KMS-11 (cell line): ENCODE measurements at regions not wholly inside any gene's neighbourhood (a gene's known extent, or its start where the extent isn't known, plus 50 kb on each side); places are given as distances from the start of the nearest gene placed in this dataset.

Experiments used
- H2AFZ ChIP-seq: fragments of 200-600 bp; sonication (generic); 2 replicates; pipeline ENCODE4 v1.6.1; 2016; ENCODE audit warnings: antibody characterized with exemption, mixed run types, low read depth
- H3K27ac ChIP-seq: fragments of 200-600 bp; sonication (generic); 2 replicates; pipeline ENCODE4 v1.6.1; 2016; ENCODE audit warnings: mild to moderate bottlenecking, mixed run types
- H3K27me3 ChIP-seq: fragments of 200-600 bp; sonication (generic); 2 replicates; pipeline ENCODE4 v1.6.1; 2017; ENCODE audit warnings: mild to moderate bottlenecking, low read depth, mixed run types, moderate library complexity; ENCODE audit not compliant: insufficient read depth
- H3K36me3 ChIP-seq: fragments of 200-600 bp; sonication (generic); 2 replicates; pipeline ENCODE4 v1.6.1; 2017; ENCODE audit warnings: mild to moderate bottlenecking, mixed run types; ENCODE audit not compliant: insufficient read depth
- H3K4me1 ChIP-seq: fragments of 200-600 bp; sonication (generic); 2 replicates; pipeline ENCODE4 v1.6.1; 2016; ENCODE audit warnings: mild to moderate bottlenecking, low read depth, mixed run types; ENCODE audit not compliant: poor library complexity, severe bottlenecking
- H3K4me2 ChIP-seq: fragments of 200-600 bp; sonication (generic); 2 replicates; pipeline ENCODE4 v1.7.0; 2016; ENCODE audit warnings: mild to moderate bottlenecking, mixed run types
- H3K4me3 ChIP-seq: fragments of 200-600 bp; sonication (generic); IDR thresholded peaks from 2 replicates; pipeline ENCODE4 v1.6.1; 2017; ENCODE audit warnings: low read depth, low read length, mixed read lengths; ENCODE audit not compliant: insufficient read depth
- H3K79me2 ChIP-seq: fragments of 200-600 bp; sonication (generic); 2 replicates; pipeline ENCODE4 v1.6.1; 2016; ENCODE audit warnings: low read depth, mixed run types; ENCODE audit not compliant: insufficient read depth
- H3K9ac ChIP-seq: fragments of 200-600 bp; sonication (generic); 2 replicates; pipeline ENCODE4 v1.6.1; 2016; ENCODE audit warnings: mild to moderate bottlenecking, mixed run types
- H4K20me1 ChIP-seq: fragments of 200-600 bp; sonication (generic); 2 replicates; pipeline ENCODE4 v1.6.1; 2016; ENCODE audit warnings: mild to moderate bottlenecking, mixed run types; ENCODE audit not compliant: insufficient read depth
- CTCF ChIP-seq: fragments of 200-600 bp; sonication (generic); conservative IDR thresholded peaks from 2 replicates; pipeline ENCODE4 v1.6.1; 2017; ENCODE audit warnings: low read depth, mild to moderate bottlenecking, antibody characterized with exemption, low read length, moderate library complexity, mixed read lengths

GRCh38 chr2:146323564-146323963, 1521.3 kb upstream of the ACVR2A start:
- no peak overlapping the region for H3K4me3 ChIP-seq
- TF ChIP-seq CTCF: no peak
- no peaks in the 10 kb centered on the region for H3K36me3 ChIP-seq
- no peaks in the 10 kb centered on the region for H4K20me1 ChIP-seq
- no peaks in the 10 kb centered on the region for H3K4me1 ChIP-seq
- no peak overlapping the region for H3K9ac ChIP-seq
- no peak overlapping the region for H3K27ac ChIP-seq
- no peaks in the 10 kb centered on the region for H3K79me2 ChIP-seq
- no peak overlapping the region for H3K4me2 ChIP-seq
- no peak overlapping the region for H2AFZ ChIP-seq
- no peaks in the 10 kb centered on the region for H3K27me3 ChIP-seq

- H3K36me3 ChIP-seq: no peaks in the 10 kb centered on the region
- no peak overlapping the region for H3K4me3 ChIP-seq
- no peaks in the 10 kb centered on the region for H3K79me2 ChIP-seq
- no peak overlapping the region for H3K9ac ChIP-seq
- no peak overlapping the region for H3K4me2 ChIP-seq
- H4K20me1 ChIP-seq: no peaks in the 10 kb centered on the region
- no peaks in the 10 kb centered on the region for H3K4me1 ChIP-seq
- no peak overlapping the region for H2AFZ ChIP-seq
- TF ChIP-seq CTCF: no peak
- H3K27ac ChIP-seq: no peak overlapping the region
- H3K27me3 ChIP-seq: no peaks in the 10 kb centered on the region
Measured at GRCh38 chr2:146321175-146321574, 1523.7 kb upstream of the ACVR2A start.

GRCh38 chr2:146317959-146318358, 1526.9 kb upstream of the ACVR2A start:
- TF ChIP-seq CTCF: no peak
- Histone ChIP-seq H3K9ac (no peak overlapping the region), H3K4me2 (no peak overlapping the region), H2AFZ (no peak overlapping the region), H3K4me3 (no peak overlapping the region), H3K27ac (no peak overlapping the region), H3K36me3 (no peaks in the 10 kb centered on the region), H4K20me1 (no peaks in the 10 kb centered on the region), H3K4me1 (no peaks in the 10 kb centered on the region), H3K79me2 (no peaks in the 10 kb centered on the region), H3K27me3 (no peaks in the 10 kb centered on the region)

GRCh38 chr2:146312899-146313298, 1531.9 kb upstream of the ACVR2A start:
- TF ChIP-seq CTCF: no peak
- Histone ChIP-seq H3K79me2 (no peaks in the 10 kb centered on the region), H3K4me2 (no peak overlapping the region), H3K27me3 (no peaks in the 10 kb centered on the region), H3K9ac (no peak overlapping the region), H4K20me1 (no peaks in the 10 kb centered on the region), H3K4me1 (no peaks in the 10 kb centered on the region), H2AFZ (no peak overlapping the region), H3K4me3 (no peak overlapping the region), H3K27ac (no peak overlapping the region), H3K36me3 (no peaks in the 10 kb centered on the region)

- no peaks in the 10 kb centered on the region for H3K4me1 ChIP-seq
- H3K79me2 ChIP-seq: no peaks in the 10 kb centered on the region
- H3K9ac ChIP-seq: no peak overlapping the region
- no peak overlapping the region for H3K4me3 ChIP-seq
- H3K27me3 ChIP-seq: no peaks in the 10 kb centered on the region
- no peak for TF ChIP-seq CTCF
- no peaks in the 10 kb centered on the region for H3K36me3 ChIP-seq
- H2AFZ ChIP-seq: no peak overlapping the region
- H4K20me1 ChIP-seq: no peaks in the 10 kb centered on the region
- no peak overlapping the region for H3K27ac ChIP-seq
- H3K4me2 ChIP-seq: no peak overlapping the region
Measured at GRCh38 chr2:146305164-146305563, 1539.7 kb upstream of the ACVR2A start.
